Panc1 (cell line): ENCODE measurements at regions not wholly inside any gene's neighbourhood (a gene's known extent, or its start where the extent isn't known, plus 50 kb on each side); places are given as distances from the start of the nearest gene placed in this dataset.

Source experiments
- ATAC-seq: fragments of 200-7000 bp; cut with Tn5 transposase; 2 replicates; pipeline ENCODE4 v1.9.1; 2020; ENCODE audit warnings: mild to moderate bottlenecking, moderate library complexity
- BruUV-seq: library from RNA; stranded (reverse); fragments of 400-500 nt; replicated peaks from 2 replicates; lab custom pipeline; 2021; lab: Mats Ljungman, UMichigan
- CTCF ChIA-PET: fragments of 300-600 bp; sonication (Branson Sonifier 250); formaldehyde crosslinking; loops from one replicate; lab custom pipeline; 2022; ENCODE audit warnings: antibody characterized with exemption; lab: Charles Lee
- POLR2A ChIA-PET: fragments of 300-600 bp; sonication (Branson Sonifier 250); formaldehyde crosslinking; loops from one replicate; lab custom pipeline; 2022; ENCODE audit warnings: antibody characterized with exemption; lab: Charles Lee
- DNase-seq: peaks from one replicate; pipeline ENCODE4 v3.0.0-alpha.2; 2010; ENCODE audit warnings: low read depth, low spot score
- H3K27ac ChIP-seq: 2 replicates; pipeline ENCODE4 v1.5.1; 2011; ENCODE audit warnings: mild to moderate bottlenecking, low read length, inconsistent platforms
- H3K27me3 ChIP-seq: fragments of 200-500 bp; sonication (Bioruptor generic); 2 replicates; pipeline ENCODE4 v1.6.0; 2014; ENCODE audit warnings: low read length, inconsistent platforms; ENCODE audit not compliant: control insufficient read depth, insufficient read depth
- H3K36me3 ChIP-seq: fragments of 200-500 bp; sonication (Bioruptor generic); 2 replicates; pipeline ENCODE4 v1.5.1; 2014; ENCODE audit warnings: inconsistent platforms, mild to moderate bottlenecking, low read length, moderate library complexity; ENCODE audit not compliant: control insufficient read depth, insufficient read depth
- H3K4me1 ChIP-seq: 2 replicates; pipeline ENCODE4 v1.5.1; 2011; ENCODE audit warnings: inconsistent platforms, mild to moderate bottlenecking, low read length, moderate library complexity; ENCODE audit not compliant: control insufficient read depth, insufficient read depth
- H3K4me3 ChIP-seq, 2 experiments: 2 replicates each; pipeline ENCODE4 v1.5.1; 2011 to 2012; ENCODE audit warnings: low read depth in 2 of 2, low read length in 2 of 2, mild to moderate bottlenecking in 2 of 2, inconsistent platforms in 1 of 2, moderate library complexity in 1 of 2
- H3K9me3 ChIP-seq: fragments of 200-500 bp; sonication (Bioruptor generic); 2 replicates; pipeline ENCODE4 v1.5.1; 2014; ENCODE audit warnings: low read depth, mild to moderate bottlenecking, inconsistent platforms, low read length, moderate library complexity; ENCODE audit not compliant: control insufficient read depth, insufficient read depth
- POLR2AphosphoS5 ChIP-seq: IDR thresholded peaks from 2 replicates; pipeline ENCODE4 v1.6.1; 2012; ENCODE audit warnings: mild to moderate bottlenecking, low read depth, low read length, moderate library complexity
- SIN3A ChIP-seq: IDR thresholded peaks from 2 replicates; pipeline ENCODE4 v1.6.1; 2012; ENCODE audit warnings: low read depth, mild to moderate bottlenecking, low read length, moderate library complexity, borderline replicate concordance; ENCODE audit not compliant: insufficient read depth
- TCF7L2 ChIP-seq: IDR thresholded peaks from 2 replicates; pipeline ENCODE4 v1.6.1; 2011; ENCODE audit warnings: mild to moderate bottlenecking, low read depth, low read length, inconsistent platforms
- in situ Hi-C: cut with HindIII; loops from 2 replicates; pipeline ENCODE4 v1.10.0; 2016; ENCODE audit warnings: low sequenced_read_pairs, low pct_unique_long_range_greater_than_20kb
- intact Hi-C: fragments of 100-400 bp; cut with micrococcal nuclease; formaldehyde crosslinking; loops from one replicate; pipeline ENCODE4 v1.10.0; 2022; ENCODE audit not compliant: unreplicated experiment
- TF ChIP-seq, protein P1 (sequence below), 2 experiments: IDR thresholded peaks; 2 replicates each; pipeline ENCODE4 v1.6.1; 2011 to 2012; ENCODE audit warnings: low read depth in 2 of 2, control low read depth in 1 of 2, low read length in 1 of 2, mild to moderate bottlenecking in 1 of 2, moderate library complexity in 1 of 2; ENCODE audit not compliant: insufficient read depth in 1 of 2
- TF ChIP-seq, protein P2 (sequence below): fragments of 450-650 bp; IDR thresholded peaks from 2 replicates; pipeline ENCODE4 v1.5.1; 2017; ENCODE audit warnings: mild to moderate bottlenecking

DNA sequence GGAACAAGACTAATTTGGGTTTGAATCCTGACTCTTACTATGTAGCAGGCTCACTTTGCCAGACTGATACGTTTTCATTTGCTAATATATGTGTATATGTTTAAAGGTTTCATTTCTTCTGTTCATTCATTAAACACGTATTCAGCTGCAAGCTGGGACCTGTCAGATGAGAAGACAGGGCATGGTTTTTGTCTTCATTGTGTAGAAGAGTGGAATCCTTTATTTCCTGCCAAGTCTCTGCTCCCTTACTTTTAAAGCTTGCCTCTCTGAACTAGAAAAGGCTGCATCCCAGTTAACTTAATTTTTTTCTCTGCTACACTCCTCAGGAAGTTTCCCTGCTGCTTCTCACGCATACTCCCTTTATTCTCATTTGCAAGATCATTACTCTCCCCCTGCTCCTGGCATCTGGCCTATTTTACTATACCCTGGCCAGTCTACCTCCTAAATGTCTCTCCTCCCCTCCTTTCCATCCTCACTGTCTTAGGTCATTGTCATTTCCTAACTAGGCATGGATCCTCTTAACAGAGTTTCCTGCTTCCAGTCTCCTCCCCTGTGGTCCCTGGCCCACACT lies 141.0 kb upstream of the TMTC4 start:
- intact Hi-C loops (no loop called here), in situ Hi-C loops (no loop called here)
- Histone ChIP-seq H3K4me1 (no peaks in the 10 kb centered on the region), H3K36me3 (no peaks in the 10 kb centered on the region), H3K27ac (no peak overlapping the region), H3K4me3 (no peak overlapping the region), H3K9me3 (no peaks in the 10 kb centered on the region), H3K27me3 (no peaks in the 10 kb centered on the region)
- no TSS peak for BruUV-seq
- ATAC-seq (no peak), DNase-seq (no peak)
- POLR2A ChIA-PET, result no interaction called here
- CTCF ChIA-PET, result no interaction called here
- TF ChIP-seq TCF7L2 (no peak), SIN3A (no peak), POLR2AphosphoS5 (no peak)
- TF ChIP-seq, protein P1, sequence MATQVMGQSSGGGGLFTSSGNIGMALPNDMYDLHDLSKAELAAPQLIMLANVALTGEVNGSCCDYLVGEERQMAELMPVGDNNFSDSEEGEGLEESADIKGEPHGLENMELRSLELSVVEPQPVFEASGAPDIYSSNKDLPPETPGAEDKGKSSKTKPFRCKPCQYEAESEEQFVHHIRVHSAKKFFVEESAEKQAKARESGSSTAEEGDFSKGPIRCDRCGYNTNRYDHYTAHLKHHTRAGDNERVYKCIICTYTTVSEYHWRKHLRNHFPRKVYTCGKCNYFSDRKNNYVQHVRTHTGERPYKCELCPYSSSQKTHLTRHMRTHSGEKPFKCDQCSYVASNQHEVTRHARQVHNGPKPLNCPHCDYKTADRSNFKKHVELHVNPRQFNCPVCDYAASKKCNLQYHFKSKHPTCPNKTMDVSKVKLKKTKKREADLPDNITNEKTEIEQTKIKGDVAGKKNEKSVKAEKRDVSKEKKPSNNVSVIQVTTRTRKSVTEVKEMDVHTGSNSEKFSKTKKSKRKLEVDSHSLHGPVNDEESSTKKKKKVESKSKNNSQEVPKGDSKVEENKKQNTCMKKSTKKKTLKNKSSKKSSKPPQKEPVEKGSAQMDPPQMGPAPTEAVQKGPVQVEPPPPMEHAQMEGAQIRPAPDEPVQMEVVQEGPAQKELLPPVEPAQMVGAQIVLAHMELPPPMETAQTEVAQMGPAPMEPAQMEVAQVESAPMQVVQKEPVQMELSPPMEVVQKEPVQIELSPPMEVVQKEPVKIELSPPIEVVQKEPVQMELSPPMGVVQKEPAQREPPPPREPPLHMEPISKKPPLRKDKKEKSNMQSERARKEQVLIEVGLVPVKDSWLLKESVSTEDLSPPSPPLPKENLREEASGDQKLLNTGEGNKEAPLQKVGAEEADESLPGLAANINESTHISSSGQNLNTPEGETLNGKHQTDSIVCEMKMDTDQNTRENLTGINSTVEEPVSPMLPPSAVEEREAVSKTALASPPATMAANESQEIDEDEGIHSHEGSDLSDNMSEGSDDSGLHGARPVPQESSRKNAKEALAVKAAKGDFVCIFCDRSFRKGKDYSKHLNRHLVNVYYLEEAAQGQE (IDR thresholded peaks at IDR 0.05; ENCODE audit: insufficient read depth in 1 of 2, low read depth in 2 of 2, low read length in 1 of 2), result no peak
- TF ChIP-seq, protein P2, sequence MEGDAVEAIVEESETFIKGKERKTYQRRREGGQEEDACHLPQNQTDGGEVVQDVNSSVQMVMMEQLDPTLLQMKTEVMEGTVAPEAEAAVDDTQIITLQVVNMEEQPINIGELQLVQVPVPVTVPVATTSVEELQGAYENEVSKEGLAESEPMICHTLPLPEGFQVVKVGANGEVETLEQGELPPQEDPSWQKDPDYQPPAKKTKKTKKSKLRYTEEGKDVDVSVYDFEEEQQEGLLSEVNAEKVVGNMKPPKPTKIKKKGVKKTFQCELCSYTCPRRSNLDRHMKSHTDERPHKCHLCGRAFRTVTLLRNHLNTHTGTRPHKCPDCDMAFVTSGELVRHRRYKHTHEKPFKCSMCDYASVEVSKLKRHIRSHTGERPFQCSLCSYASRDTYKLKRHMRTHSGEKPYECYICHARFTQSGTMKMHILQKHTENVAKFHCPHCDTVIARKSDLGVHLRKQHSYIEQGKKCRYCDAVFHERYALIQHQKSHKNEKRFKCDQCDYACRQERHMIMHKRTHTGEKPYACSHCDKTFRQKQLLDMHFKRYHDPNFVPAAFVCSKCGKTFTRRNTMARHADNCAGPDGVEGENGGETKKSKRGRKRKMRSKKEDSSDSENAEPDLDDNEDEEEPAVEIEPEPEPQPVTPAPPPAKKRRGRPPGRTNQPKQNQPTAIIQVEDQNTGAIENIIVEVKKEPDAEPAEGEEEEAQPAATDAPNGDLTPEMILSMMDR, result no peak

DNA sequence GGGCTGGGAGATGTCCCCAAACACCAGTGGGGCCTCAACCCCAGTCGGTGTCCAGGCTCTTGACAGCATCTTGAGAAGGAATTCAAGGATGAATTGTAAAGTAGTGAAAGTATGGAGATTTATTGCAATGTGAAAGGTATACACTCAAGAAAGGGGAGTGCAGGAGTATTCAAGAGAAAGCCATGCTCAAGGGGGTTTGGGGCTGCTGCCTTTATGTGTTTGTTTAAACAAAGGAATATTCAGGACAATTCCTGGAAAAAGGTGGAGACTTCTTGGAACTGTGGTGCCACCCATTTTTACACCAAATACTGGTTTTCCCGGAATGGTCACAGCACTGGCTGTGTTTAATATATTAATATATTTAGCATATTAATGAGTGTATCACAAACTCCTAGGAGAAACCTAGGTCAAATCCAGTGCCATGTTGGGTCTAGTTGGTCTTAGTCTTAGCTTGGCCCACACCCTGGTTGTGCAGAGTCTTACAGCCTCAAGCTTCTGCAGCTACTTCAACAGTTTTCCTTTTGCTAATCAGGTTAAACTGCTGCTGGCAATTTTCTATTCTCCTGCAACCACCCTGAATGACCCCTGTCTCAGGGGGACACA lies 138.5 kb upstream of the TMTC4 start:
- Histone ChIP-seq H3K27me3 (peaks cover 2% of the 10 kb centered on the region; the same call in 1 of the 2 replicates), H3K27ac (no peak overlapping the region), H3K9me3 (no peaks in the 10 kb centered on the region), H3K4me1 (no peaks in the 10 kb centered on the region), H3K4me3 (no peak overlapping the region), H3K36me3 (no peaks in the 10 kb centered on the region)
- ATAC-seq (no peak), DNase-seq (no peak)
- TF ChIP-seq POLR2AphosphoS5 (no peak), SIN3A (no peak), TCF7L2 (no peak)
- TF ChIP-seq, protein P2, result no peak
- TF ChIP-seq, protein P1 (IDR thresholded peaks at IDR 0.05; ENCODE audit: insufficient read depth in 1 of 2, low read depth in 2 of 2, low read length in 1 of 2), result no peak
- ChIA-PET CTCF (no interaction called here), POLR2A (no interaction called here)
- intact Hi-C loops, result no loop called here
- in situ Hi-C loops, result no loop called here
- no TSS peak for BruUV-seq
